ENCODE measurements at regions not wholly inside any gene's neighbourhood (a gene's known extent, or its start where the extent isn't known, plus 50 kb on each side); places are given as distances from the start of the nearest gene placed in this dataset.

DNA sequence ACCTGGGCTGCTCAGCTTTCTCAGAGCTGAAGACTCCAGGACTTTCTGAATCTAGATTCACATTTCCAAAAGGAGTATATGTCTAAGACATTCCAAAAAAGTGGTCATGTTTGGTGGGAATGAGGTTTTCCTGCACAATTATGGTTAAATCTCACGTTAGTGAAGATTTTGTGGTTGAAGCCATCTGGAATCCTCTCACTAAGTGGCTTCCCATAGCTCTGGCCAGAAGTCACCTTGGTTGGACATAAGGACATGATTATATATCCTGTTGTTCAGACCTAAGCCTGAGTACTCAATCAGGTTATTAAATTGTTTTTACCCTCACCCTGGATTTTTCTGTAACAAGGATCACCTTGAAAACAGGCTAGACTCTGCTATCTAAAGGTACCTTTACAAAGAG lies 176.1 kb upstream of the PLN start:
- TF ChIP-seq, protein P1, sequence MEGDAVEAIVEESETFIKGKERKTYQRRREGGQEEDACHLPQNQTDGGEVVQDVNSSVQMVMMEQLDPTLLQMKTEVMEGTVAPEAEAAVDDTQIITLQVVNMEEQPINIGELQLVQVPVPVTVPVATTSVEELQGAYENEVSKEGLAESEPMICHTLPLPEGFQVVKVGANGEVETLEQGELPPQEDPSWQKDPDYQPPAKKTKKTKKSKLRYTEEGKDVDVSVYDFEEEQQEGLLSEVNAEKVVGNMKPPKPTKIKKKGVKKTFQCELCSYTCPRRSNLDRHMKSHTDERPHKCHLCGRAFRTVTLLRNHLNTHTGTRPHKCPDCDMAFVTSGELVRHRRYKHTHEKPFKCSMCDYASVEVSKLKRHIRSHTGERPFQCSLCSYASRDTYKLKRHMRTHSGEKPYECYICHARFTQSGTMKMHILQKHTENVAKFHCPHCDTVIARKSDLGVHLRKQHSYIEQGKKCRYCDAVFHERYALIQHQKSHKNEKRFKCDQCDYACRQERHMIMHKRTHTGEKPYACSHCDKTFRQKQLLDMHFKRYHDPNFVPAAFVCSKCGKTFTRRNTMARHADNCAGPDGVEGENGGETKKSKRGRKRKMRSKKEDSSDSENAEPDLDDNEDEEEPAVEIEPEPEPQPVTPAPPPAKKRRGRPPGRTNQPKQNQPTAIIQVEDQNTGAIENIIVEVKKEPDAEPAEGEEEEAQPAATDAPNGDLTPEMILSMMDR (IDR thresholded peaks at IDR 0.05; ENCODE audit: borderline replicate concordance, extremely low read depth, low read length, poor library complexity, severe bottlenecking): no peak
- no peak for TF ChIP-seq EZH2 (IDR thresholded peaks at IDR 0.05; ENCODE audit: borderline replicate concordance, low read depth, low read length, severe bottlenecking)
